ENCODE measurements at regions not wholly inside any gene's neighbourhood (a gene's known extent, or its start where the extent isn't known, plus 50 kb on each side); places are given as distances from the start of the nearest gene placed in this dataset.
A peak's percentile ranks its signal among the peaks of the same experiment; 100 is the strongest.

DNA sequence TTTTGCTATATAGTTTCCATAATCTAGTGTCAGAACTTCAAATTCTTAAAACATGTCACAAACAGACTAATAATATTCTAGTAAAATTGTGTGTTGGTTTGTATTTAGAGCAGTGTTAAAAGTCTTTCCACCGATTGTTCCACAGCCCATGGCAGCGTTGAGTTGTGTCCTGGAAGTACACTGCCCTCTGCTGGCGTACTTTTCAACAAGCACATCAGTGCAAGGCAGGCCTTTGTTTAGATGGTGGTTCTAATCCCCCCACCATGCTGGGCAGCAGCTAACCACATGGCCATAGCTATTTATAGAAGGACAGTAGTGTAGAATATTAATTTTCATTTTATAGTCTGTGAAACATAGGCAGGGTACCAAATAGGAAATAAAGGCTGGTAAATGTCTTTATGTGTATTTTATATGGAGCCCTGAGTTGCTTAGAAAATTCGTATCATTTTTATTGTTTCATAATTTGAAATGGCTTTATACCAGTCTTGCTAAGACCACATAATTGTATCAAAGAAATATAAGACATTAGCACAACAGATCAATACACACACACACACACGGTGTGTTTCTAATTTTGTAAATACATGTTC is 235.4 kb downstream of the SEC23A start (continued):
- TF ChIP-seq, protein P1, sequence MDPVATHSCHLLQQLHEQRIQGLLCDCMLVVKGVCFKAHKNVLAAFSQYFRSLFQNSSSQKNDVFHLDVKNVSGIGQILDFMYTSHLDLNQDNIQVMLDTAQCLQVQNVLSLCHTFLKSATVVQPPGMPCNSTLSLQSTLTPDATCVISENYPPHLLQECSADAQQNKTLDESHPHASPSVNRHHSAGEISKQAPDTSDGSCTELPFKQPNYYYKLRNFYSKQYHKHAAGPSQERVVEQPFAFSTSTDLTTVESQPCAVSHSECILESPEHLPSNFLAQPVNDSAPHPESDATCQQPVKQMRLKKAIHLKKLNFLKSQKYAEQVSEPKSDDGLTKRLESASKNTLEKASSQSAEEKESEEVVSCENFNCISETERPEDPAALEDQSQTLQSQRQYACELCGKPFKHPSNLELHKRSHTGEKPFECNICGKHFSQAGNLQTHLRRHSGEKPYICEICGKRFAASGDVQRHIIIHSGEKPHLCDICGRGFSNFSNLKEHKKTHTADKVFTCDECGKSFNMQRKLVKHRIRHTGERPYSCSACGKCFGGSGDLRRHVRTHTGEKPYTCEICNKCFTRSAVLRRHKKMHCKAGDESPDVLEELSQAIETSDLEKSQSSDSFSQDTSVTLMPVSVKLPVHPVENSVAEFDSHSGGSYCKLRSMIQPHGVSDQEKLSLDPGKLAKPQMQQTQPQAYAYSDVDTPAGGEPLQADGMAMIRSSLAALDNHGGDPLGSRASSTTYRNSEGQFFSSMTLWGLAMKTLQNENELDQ (CRISPR knock-in tag; IDR thresholded peaks at IDR 0.05; ENCODE audit: borderline replicate concordance) = peak; percentile 41; the same call in 1 of the 2 replicates
- TF ChIP-seq SOX6 (IDR thresholded peaks at IDR 0.05) = no peak
- TF ChIP-seq SOX6 (CRISPR knock-in tag; IDR thresholded peaks at IDR 0.05) = 0 out of 2 replicates have a peak, but pooled peaks have one; percentile 35
- TF ChIP-seq U2AF1 (optimal IDR thresholded peaks at IDR 0.05; ENCODE audit: low read depth, low read length) = no peak
- TF ChIP-seq, protein P2, sequence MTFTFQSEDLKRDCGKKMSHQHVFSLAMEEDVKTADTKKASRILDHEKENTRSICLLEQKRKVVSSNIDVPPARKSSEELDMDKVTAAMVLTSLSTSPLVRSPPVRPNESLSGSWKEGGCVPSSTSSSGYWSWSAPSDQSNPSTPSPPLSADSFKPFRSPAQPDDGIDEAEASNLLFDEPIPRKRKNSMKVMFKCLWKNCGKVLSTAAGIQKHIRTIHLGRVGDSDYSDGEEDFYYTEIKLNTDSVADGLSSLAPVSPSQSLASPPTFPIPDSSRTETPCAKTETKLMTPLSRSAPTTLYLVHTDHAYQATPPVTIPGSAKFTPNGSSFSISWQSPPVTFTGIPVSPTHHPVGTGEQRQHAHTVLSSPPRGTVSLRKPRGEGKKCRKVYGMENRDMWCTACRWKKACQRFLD (CRISPR knock-in tag; IDR thresholded peaks at IDR 0.05; ENCODE audit: borderline replicate concordance) = no peak
- TF ChIP-seq, protein P3, sequence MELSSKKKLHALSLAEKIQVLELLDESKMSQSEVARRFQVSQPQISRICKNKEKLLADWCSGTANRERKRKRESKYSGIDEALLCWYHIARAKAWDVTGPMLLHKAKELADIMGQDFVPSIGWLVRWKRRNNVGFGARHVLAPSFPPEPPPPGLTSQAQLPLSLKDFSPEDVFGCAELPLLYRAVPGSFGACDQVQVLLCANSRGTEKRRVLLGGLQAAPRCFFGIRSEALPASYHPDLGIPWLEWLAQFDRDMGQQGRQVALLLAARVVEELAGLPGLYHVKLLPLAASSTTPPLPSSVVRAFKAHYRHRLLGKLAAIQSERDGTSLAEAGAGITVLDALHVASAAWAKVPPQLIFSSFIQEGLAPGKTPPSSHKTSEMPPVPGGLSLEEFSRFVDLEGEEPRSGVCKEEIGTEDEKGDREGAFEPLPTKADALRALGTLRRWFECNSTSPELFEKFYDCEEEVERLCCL (CRISPR knock-in tag; IDR thresholded peaks at IDR 0.05; ENCODE audit: borderline replicate concordance) = no peak
- no peak for TF ChIP-seq ZNF136 (CRISPR knock-in tag; IDR thresholded peaks at IDR 0.05; ENCODE audit: low read depth)
- no peak for TF ChIP-seq CBX2 (IDR thresholded peaks at IDR 0.05; ENCODE audit: low read depth, low read length)
- TF ChIP-seq CBX2 (CRISPR knock-in tag; IDR thresholded peaks at IDR 0.05; ENCODE audit: low read depth) = no peak
- TF ChIP-seq, protein P4, sequence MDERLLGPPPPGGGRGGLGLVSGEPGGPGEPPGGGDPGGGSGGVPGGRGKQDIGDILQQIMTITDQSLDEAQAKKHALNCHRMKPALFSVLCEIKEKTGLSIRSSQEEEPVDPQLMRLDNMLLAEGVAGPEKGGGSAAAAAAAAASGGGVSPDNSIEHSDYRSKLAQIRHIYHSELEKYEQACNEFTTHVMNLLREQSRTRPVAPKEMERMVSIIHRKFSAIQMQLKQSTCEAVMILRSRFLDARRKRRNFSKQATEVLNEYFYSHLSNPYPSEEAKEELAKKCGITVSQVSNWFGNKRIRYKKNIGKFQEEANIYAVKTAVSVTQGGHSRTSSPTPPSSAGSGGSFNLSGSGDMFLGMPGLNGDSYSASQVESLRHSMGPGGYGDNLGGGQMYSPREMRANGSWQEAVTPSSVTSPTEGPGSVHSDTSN (CRISPR knock-in tag; IDR thresholded peaks at IDR 0.05) = no peak
- 0 out of 2 replicates have a peak, but pooled peaks have one; percentile 26 for TF ChIP-seq SATB2 (CRISPR knock-in tag; IDR thresholded peaks at IDR 0.05)
- TF ChIP-seq MZF1 (CRISPR knock-in tag; IDR thresholded peaks at IDR 0.05; ENCODE audit: borderline replicate concordance) = no peak
- TF ChIP-seq TARDBP (CRISPR knock-in tag; IDR thresholded peaks at IDR 0.05) = peak; percentile 35; the same call in 1 of the 2 replicates
- TF ChIP-seq, protein P5, sequence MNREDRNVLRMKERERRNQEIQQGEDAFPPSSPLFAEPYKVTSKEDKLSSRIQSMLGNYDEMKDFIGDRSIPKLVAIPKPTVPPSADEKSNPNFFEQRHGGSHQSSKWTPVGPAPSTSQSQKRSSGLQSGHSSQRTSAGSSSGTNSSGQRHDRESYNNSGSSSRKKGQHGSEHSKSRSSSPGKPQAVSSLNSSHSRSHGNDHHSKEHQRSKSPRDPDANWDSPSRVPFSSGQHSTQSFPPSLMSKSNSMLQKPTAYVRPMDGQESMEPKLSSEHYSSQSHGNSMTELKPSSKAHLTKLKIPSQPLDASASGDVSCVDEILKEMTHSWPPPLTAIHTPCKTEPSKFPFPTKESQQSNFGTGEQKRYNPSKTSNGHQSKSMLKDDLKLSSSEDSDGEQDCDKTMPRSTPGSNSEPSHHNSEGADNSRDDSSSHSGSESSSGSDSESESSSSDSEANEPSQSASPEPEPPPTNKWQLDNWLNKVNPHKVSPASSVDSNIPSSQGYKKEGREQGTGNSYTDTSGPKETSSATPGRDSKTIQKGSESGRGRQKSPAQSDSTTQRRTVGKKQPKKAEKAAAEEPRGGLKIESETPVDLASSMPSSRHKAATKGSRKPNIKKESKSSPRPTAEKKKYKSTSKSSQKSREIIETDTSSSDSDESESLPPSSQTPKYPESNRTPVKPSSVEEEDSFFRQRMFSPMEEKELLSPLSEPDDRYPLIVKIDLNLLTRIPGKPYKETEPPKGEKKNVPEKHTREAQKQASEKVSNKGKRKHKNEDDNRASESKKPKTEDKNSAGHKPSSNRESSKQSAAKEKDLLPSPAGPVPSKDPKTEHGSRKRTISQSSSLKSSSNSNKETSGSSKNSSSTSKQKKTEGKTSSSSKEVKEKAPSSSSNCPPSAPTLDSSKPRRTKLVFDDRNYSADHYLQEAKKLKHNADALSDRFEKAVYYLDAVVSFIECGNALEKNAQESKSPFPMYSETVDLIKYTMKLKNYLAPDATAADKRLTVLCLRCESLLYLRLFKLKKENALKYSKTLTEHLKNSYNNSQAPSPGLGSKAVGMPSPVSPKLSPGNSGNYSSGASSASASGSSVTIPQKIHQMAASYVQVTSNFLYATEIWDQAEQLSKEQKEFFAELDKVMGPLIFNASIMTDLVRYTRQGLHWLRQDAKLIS (CRISPR knock-in tag; IDR thresholded peaks at IDR 0.05) = no peak
- no peak for TF ChIP-seq NFE2L2 (IDR thresholded peaks at IDR 0.05; ENCODE audit: low read length)
- TF ChIP-seq, protein P6, sequence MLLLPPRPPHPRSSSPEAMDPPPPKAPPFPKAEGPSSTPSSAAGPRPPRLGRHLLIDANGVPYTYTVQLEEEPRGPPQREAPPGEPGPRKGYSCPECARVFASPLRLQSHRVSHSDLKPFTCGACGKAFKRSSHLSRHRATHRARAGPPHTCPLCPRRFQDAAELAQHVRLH (CRISPR knock-in tag; IDR thresholded peaks at IDR 0.05; ENCODE audit: borderline replicate concordance, low read depth) = peak; percentile 60; the same call in 1 of the 2 replicates
- TF ChIP-seq ZNF564 (CRISPR knock-in tag; IDR thresholded peaks at IDR 0.05) = no peak
- TF ChIP-seq MIXL1 (CRISPR knock-in tag; IDR thresholded peaks at IDR 0.05) = peak; percentile 89
- TF ChIP-seq GTF2F1 (IDR thresholded peaks at IDR 0.05; ENCODE audit: low read length) = no peak
- TF ChIP-seq HNRNPUL1 (IDR thresholded peaks at IDR 0.05; ENCODE audit: low read depth, low read length) = no peak
- TF ChIP-seq MAFK (conservative IDR thresholded peaks at IDR 0.05 in 1 of 2, IDR thresholded peaks at IDR 0.05 in 1 of 2; ENCODE audit: low read length in 2 of 2) = no peak

All from HepG2 (cell line).